Cardiac muscle cell (in vitro differentiated cells and primary cell): ENCODE measurements at regions not wholly inside any gene's neighbourhood (a gene's known extent, or its start where the extent isn't known, plus 50 kb on each side); places are given as distances from the start of the nearest gene placed in this dataset.
A peak's percentile ranks its signal among the peaks of the same experiment; 100 is the strongest.

Experiments
- DNase-seq, 2 donors: peaks; one replicate each; pipeline versions ENCODE4 v3.0.0 to v3.0.0-alpha.2; 2010 to 2017; ENCODE audit warnings: low read depth in 1 of 2, low spot score in 1 of 2
- H3K27ac ChIP-seq: fragments of 200-600 bp; sonication (generic); 2 replicates; pipeline ENCODE4 v1.5.1; 2016
- H3K27me3 ChIP-seq: fragments of 200-600 bp; sonication (generic); 2 replicates; pipeline ENCODE4 v1.6.0; 2016; ENCODE audit warnings: control low read depth
- H3K36me3 ChIP-seq: fragments of 200-600 bp; sonication (generic); 2 replicates; pipeline ENCODE4 v1.5.1; 2016; ENCODE audit warnings: control low read depth
- H3K4me1 ChIP-seq: fragments of 200-600 bp; sonication (generic); 2 replicates; pipeline ENCODE4 v1.8.1; 2017; ENCODE audit warnings: low read depth, mild to moderate bottlenecking, mixed run types
- H3K4me3 ChIP-seq: fragments of 200-600 bp; sonication (generic); 2 replicates; pipeline ENCODE4 v1.5.1; 2016; ENCODE audit warnings: mild to moderate bottlenecking
- H3K9me3 ChIP-seq: fragments of 200-600 bp; sonication (generic); 2 replicates; pipeline ENCODE4 v1.5.1; 2017; ENCODE audit warnings: low read depth, mild to moderate bottlenecking, control low read depth
- CTCF ChIP-seq: IDR thresholded peaks from 2 replicates; pipeline ENCODE4 v1.5.1; 2012; ENCODE audit warnings: low read depth, mild to moderate bottlenecking, low read length

DNA sequence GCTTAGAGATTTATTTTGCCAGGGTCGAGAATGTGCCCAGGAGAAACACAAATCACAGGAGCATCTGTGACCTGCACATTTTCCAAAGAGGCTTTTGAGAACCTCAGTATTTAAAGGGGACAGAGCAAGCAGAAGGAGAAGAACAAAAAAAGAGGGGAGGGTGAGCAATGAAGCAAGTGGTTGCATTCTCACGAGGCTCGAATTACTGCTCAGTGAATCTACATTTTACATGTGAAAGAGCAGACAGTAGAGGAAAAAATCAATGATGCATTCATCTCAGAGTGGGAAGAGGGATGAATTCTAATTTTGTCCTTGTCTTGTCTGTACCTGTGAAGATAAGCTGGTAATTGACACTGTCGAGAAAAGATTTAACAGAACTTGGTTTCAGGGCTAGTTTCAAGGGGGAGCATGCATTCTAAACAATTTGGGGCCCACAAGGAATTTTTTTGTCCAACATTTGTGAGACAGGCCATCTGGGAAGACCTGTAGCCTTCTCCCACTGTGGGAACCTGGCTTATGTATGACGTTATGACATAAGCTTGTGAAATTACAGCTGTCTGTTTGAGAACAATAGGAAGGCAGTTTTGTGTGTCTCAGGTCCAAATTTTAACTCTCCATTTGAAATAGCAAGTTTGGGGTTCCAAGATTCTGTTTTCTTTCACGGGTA lies 855.1 kb downstream of the SLITRK5 start:
- Histone ChIP-seq H3K27me3 (no peaks in the 10 kb centered on the region), H3K4me3 (no peak overlapping the region), H3K9me3 (no peaks in the 10 kb centered on the region), H3K4me1 (no peaks in the 10 kb centered on the region), H3K27ac (no peak overlapping the region), H3K36me3 (no peaks in the 10 kb centered on the region)
- no peak for TF ChIP-seq CTCF
- peak in 1 of 2 donors; percentile 3 for DNase-seq

- Histone ChIP-seq H3K9me3 (no peaks in the 10 kb centered on the region), H3K27ac (no peak overlapping the region), H3K4me1 (no peaks in the 10 kb centered on the region), H3K36me3 (no peaks in the 10 kb centered on the region), H3K27me3 (no peaks in the 10 kb centered on the region), H3K4me3 (no peak overlapping the region)
- no peak for DNase-seq
- TF ChIP-seq CTCF = no peak
Observed at GRCh38 chr13:88526853-88527215, 855.7 kb downstream of the SLITRK5 start.

GRCh38 chr13:88541994-88542393 lies 870.8 kb downstream of the SLITRK5 start:
- no peaks in the 10 kb centered on the region for H3K36me3 ChIP-seq
- no peaks in the 10 kb centered on the region for H3K4me1 ChIP-seq
- no peak overlapping the region for H3K4me3 ChIP-seq
- H3K27me3 ChIP-seq = no peaks in the 10 kb centered on the region
- H3K27ac ChIP-seq = no peak overlapping the region
- TF ChIP-seq CTCF = no peak
- H3K9me3 ChIP-seq = no peaks in the 10 kb centered on the region
- DNase-seq = no peak

GRCh38 chr13:88544836-88545235 lies 873.7 kb downstream of the SLITRK5 start:
- H3K4me3 ChIP-seq = no peak overlapping the region
- no peaks in the 10 kb centered on the region for H3K9me3 ChIP-seq
- no peaks in the 10 kb centered on the region for H3K27me3 ChIP-seq
- H3K27ac ChIP-seq = no peak overlapping the region
- no peak for DNase-seq
- no peaks in the 10 kb centered on the region for H3K4me1 ChIP-seq
- no peak for TF ChIP-seq CTCF
- H3K36me3 ChIP-seq = no peaks in the 10 kb centered on the region

DNA sequence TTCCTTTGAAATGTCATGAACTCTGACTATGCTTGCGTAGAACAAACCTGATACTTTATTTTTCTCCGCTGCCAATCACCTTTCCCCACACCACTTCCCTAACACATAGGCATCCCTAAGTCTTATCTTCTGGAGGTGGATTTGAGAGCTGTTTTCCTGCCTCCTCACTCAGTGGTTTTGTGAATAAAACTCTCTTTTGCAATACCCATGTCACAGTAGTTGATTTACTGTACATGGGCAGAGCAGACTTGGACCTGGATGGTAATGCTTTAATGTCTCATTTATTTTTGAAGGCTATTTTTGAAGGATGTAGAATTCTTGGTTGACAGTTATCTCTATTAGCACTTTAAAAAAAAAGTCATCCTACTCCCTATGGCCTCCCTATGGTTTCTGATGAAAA lies 881.8 kb downstream of the SLITRK5 start:
- H3K4me3 ChIP-seq = no peak overlapping the region
- no peaks in the 10 kb centered on the region for H3K36me3 ChIP-seq
- no peaks in the 10 kb centered on the region for H3K27me3 ChIP-seq
- no peak for DNase-seq
- H3K27ac ChIP-seq = no peak overlapping the region
- TF ChIP-seq CTCF = no peak
- no peaks in the 10 kb centered on the region for H3K9me3 ChIP-seq
- H3K4me1 ChIP-seq = no peaks in the 10 kb centered on the region
